HG03045 (cell line): ENCODE measurements at regions not wholly inside any gene's neighbourhood (a gene's known extent, or its start where the extent isn't known, plus 50 kb on each side); places are given as distances from the start of the nearest gene placed in this dataset.
"Not testable (repeated sequence)": the region's sequence is repeated elsewhere in the genome, so short reads cannot be mapped to it uniquely, and the experiment has no call there.

ENCODE experiments used
- ATAC-seq: cut with Tn5 transposase; IDR thresholded peaks from one replicate; pipeline ENCODE4 v1.9.1; 2021; ENCODE audit warnings: mild to moderate bottlenecking, moderate library complexity; ENCODE audit not compliant: unreplicated experiment

DNA sequence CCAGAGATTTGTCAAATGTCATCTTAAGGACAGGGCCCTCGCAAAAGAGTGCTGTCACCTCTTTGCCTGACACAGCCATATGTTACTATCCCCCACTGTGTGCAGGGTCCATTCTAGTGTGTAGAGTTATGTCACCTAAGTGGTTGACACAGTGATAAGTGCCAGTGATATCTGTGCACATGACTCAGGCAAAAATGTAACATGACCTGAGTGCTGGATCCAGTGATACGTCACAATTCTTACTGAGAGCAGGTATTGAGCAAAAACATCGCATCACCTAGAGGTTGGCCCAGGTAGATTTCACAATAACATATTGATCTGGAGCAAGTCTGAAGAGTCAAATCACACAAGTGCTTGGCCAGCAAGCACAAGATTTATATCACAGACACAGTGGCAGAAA, 100.5 kb upstream of the BPY2 start:
- not testable (repeated sequence) for ATAC-seq

GRCh38 chrY:22887949-22888348, 96.1 kb upstream of the BPY2 start:
- ATAC-seq = peak; percentile 94

DNA sequence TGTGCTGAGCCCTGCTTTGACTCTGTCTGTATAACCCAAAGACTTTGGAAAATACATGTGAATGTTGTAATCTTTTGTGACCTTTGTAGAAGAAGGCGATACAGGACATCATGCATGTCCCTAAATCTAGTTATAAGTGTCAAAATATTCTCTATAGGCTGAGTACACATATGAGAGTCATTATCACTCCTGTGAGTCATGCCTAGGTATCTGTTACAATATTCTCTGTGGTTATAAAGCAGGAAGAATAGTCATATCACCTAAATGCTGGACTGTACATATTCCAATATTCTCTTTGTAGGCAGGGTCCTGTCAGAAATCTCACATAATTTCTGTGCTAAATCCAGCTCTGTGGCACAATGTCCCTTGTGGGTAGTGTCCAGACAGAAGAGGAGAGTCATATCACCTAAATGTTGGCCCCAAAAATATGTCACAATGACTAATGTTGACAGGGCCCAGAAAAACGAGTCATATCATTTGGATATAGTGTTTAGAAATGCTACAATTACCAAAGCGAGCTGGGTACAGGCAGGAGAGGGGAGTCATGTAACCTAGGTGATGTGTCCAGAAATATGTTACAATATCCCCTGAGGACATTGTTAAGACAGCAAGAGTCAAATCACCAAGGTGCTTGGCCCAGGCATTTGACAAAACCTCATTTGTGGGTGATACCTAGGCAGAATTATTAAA, 80.4 kb upstream of the BPY2 start:
- ATAC-seq = not testable (repeated sequence)

GRCh38 chrY:22915069-22915468, 69.0 kb upstream of the BPY2 start:
- not testable (repeated sequence) for ATAC-seq

GRCh38 chrY:22927667-22928066, 56.4 kb upstream of the BPY2 start:
- not testable (repeated sequence) for ATAC-seq

GRCh38 chrY:22933454-22933853, 50.6 kb upstream of the BPY2 start:
- ATAC-seq = not testable (repeated sequence)
